ENCODE measurements at regions not wholly inside any gene's neighbourhood (a gene's known extent, or its start where the extent isn't known, plus 50 kb on each side); places are given as distances from the start of the nearest gene placed in this dataset.

GRCh38 chr12:124397399-124397679 lies 102.4 kb downstream of the RFLNA start:
- peak overlapping the region in 2 of 7 donors; percentile 16 to 30 for H3K27ac Mint-ChIP-seq
- Histone ChIP-seq H3K79me2 (ENCODE audit: insufficient read depth, low read length) (peaks cover 9% of the 10 kb centered on the region), H3K4me1 (ENCODE audit: control insufficient read depth in 1 of 2, insufficient read depth in 2 of 2, low read length in 2 of 2) (peaks cover 22 to 28% of the 10 kb centered on the region in 2 donors), H3K27ac (ENCODE audit: low read depth in 1 of 2, low read length in 2 of 2) (no peak overlapping the region), H3K9ac (ENCODE audit: insufficient read depth, low read length, poor library complexity, severe bottlenecking) (no peak overlapping the region), H3K4me2 (replicated peaks; ENCODE audit: extremely low read depth, low read length, poor library complexity, severe bottlenecking) (no peak overlapping the region), H3K9me3 (replicated peaks in 1 of 2; ENCODE audit: control insufficient read depth in 1 of 2, insufficient read depth in 1 of 2, low read length in 2 of 2) (no peaks in the 10 kb centered on the region), H4K20me1 (ENCODE audit: insufficient read depth, low read length) (peaks cover 98% of the 10 kb centered on the region), H3K4me3 (replicated peaks in 1 of 3; ENCODE audit: low read depth in 2 of 3, low read length in 3 of 3) (no peak overlapping the region), H3K36me3 (replicated peaks in 1 of 2; ENCODE audit: control insufficient read depth in 1 of 2, insufficient read depth in 2 of 2, low read length in 2 of 2) (peaks cover 83 to 90% of the 10 kb centered on the region in 2 donors), H3K27me3 (ENCODE audit: control insufficient read depth in 2 of 2, insufficient read depth in 2 of 2, low read length in 2 of 2) (no peaks in the 10 kb centered on the region), H2AFZ (ENCODE audit: insufficient read depth, low read depth, low read length, poor library complexity, severe bottlenecking) (no peak overlapping the region)
- peaks cover 0 to 2% (median 0%) of the 10 kb centered on the region in 7 donors for H3K9me3 Mint-ChIP-seq
- peaks cover 26% of the 10 kb centered on the region for H3K4me1 Mint-ChIP-seq
- no peak for DNase-seq
- H3K36me3 Mint-ChIP-seq = peaks cover 80 to 89% of the 10 kb centered on the region in 2 donors
- intact Hi-C loops (cut with micrococcal nuclease) = loop anchor here (10.0 kb wide), 2 partner anchors 57 to 287 kb away; no protein-coding TSS in a partner anchor
- TF ChIP-seq, protein P1, sequence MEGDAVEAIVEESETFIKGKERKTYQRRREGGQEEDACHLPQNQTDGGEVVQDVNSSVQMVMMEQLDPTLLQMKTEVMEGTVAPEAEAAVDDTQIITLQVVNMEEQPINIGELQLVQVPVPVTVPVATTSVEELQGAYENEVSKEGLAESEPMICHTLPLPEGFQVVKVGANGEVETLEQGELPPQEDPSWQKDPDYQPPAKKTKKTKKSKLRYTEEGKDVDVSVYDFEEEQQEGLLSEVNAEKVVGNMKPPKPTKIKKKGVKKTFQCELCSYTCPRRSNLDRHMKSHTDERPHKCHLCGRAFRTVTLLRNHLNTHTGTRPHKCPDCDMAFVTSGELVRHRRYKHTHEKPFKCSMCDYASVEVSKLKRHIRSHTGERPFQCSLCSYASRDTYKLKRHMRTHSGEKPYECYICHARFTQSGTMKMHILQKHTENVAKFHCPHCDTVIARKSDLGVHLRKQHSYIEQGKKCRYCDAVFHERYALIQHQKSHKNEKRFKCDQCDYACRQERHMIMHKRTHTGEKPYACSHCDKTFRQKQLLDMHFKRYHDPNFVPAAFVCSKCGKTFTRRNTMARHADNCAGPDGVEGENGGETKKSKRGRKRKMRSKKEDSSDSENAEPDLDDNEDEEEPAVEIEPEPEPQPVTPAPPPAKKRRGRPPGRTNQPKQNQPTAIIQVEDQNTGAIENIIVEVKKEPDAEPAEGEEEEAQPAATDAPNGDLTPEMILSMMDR (IDR thresholded peaks at IDR 0.05) = no peak
- 74% methylated on average over 7 of the region's 7 CpGs for WGBS (ENCODE audit: insufficient coverage)
- no peak overlapping the region for H3K4me3 Mint-ChIP-seq
- H3K27me3 Mint-ChIP-seq (ENCODE audit: low read depth in 3 of 3) = no peaks in the 10 kb centered on the region

DNA sequence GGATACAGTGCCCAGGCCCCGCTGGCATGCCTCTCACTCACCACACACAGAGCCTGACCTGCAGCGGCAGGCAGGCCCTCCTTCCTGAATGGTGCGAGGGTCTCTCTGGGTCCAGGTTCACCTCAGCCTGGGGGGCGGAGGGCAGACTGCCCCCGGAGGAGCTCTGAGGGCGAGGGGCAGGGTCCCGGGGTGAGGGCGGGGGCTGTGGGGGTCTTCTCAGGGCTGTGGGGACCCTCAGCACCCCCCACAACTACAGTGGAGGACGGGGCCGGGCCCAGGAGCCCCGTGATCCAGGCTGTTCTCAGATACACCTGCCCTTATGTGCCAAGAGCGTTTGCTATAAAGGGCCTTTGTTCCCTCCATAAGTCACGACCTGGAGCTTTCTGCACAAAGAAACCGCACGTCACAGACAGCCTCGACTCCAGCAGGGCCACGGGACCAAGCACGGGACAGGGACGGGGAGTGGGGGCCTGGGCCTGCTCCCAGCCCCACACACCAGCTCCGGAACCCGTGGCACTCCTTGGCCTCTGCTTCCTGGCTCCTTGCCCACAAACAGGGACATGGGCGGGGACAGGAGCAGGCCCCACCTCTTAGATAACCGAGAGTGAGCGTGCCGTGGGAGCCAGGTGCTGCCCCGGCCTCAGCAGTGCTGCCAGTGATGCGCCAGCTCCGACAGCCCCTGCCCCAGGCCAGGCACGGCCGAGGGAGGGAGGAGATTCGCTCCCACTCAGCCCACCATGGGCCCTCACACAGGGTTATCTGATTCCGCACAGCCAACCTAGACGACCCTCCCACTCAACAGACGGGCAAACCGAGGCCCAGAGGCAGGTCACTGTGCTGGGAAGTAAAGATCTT lies 101.9 kb downstream of the RFLNA start:
- Mint-ChIP-seq H3K4me3 (no peak overlapping the region), H3K9me3 (peaks cover 0 to 2% (median 0%) of the 10 kb centered on the region in 7 donors), H3K4me1 (peaks cover 31% of the 10 kb centered on the region), H3K27me3 (ENCODE audit: low read depth in 3 of 3) (no peaks in the 10 kb centered on the region), H3K27ac (peak overlapping the region in 1 of 7 donors; percentile 30), H3K36me3 (peaks cover 75 to 83% of the 10 kb centered on the region in 2 donors)
- peaks cover 27 to 33% of the 10 kb centered on the region in 2 donors for H3K4me1 ChIP-seq (ENCODE audit: control insufficient read depth in 1 of 2, insufficient read depth in 2 of 2, low read length in 2 of 2)
- H2AFZ ChIP-seq (ENCODE audit: insufficient read depth, low read depth, low read length, poor library complexity, severe bottlenecking) = no peak overlapping the region
- no peak overlapping the region for H3K4me2 ChIP-seq (replicated peaks; ENCODE audit: extremely low read depth, low read length, poor library complexity, severe bottlenecking)
- H3K9ac ChIP-seq (ENCODE audit: insufficient read depth, low read length, poor library complexity, severe bottlenecking) = no peak overlapping the region
- no peaks in the 10 kb centered on the region for H3K9me3 ChIP-seq (replicated peaks in 1 of 2; ENCODE audit: control insufficient read depth in 1 of 2, insufficient read depth in 1 of 2, low read length in 2 of 2)
- no peak for DNase-seq
- H3K27me3 ChIP-seq (ENCODE audit: control insufficient read depth in 2 of 2, insufficient read depth in 2 of 2, low read length in 2 of 2) = no peaks in the 10 kb centered on the region
- peaks cover 77 to 85% of the 10 kb centered on the region in 2 donors for H3K36me3 ChIP-seq (replicated peaks in 1 of 2; ENCODE audit: control insufficient read depth in 1 of 2, insufficient read depth in 2 of 2, low read length in 2 of 2)
- intact Hi-C loops (cut with micrococcal nuclease) = loop anchor here (10.0 kb wide), 2 partner anchors 58 to 288 kb away; no protein-coding TSS in a partner anchor
- TF ChIP-seq, protein P1 (IDR thresholded peaks at IDR 0.05) = no peak
- WGBS (ENCODE audit: insufficient coverage) = 95% methylated on average over 25 of the region's 35 CpGs
- H4K20me1 ChIP-seq (ENCODE audit: insufficient read depth, low read length) = peaks cover 93% of the 10 kb centered on the region
- H3K27ac ChIP-seq (ENCODE audit: low read depth in 1 of 2, low read length in 2 of 2) = no peak overlapping the region
- no peak overlapping the region for H3K4me3 ChIP-seq (replicated peaks in 1 of 3; ENCODE audit: low read depth in 2 of 3, low read length in 3 of 3)
- H3K79me2 ChIP-seq (ENCODE audit: insufficient read depth, low read length) = peaks cover 9% of the 10 kb centered on the region
